Urothelium cell line (cell line): ENCODE measurements at regions not wholly inside any gene's neighbourhood (a gene's known extent, or its start where the extent isn't known, plus 50 kb on each side); places are given as distances from the start of the nearest gene placed in this dataset.

Experiments
- DNase-seq: peaks from one replicate; pipeline ENCODE4 v3.0.0; 2011; ENCODE audit warnings: low spot score, mixed read lengths
- FAIRE-seq: peaks from 2 replicates; lab custom pipeline; 2011; peaks lifted over from hg19 to GRCh38; lab: Jason Lieb, UNC

- FAIRE-seq (no peak), DNase-seq (no peak)
Measured at GRCh38 chr12:100738086-100738485, 56.5 kb upstream of the ANO4 start.

GRCh38 chr12:100741084-100741711 is 53.4 kb upstream of the ANO4 start:
- peak; percentile 27 for DNase-seq
- no peak for FAIRE-seq

GRCh38 chr12:100743060-100743459 is 51.5 kb upstream of the ANO4 start:
- no peak for FAIRE-seq
- DNase-seq = no peak
